Ureter (tissue), 1 donor: ENCODE measurements at regions not wholly inside any gene's neighbourhood (a gene's known extent, or its start where the extent isn't known, plus 50 kb on each side); places are given as distances from the start of the nearest gene placed in this dataset.

Experiments
- DNase-seq: peaks from one replicate; pipeline ENCODE4 v3.0.0-alpha.2; 2020; ENCODE audit warnings: low spot score
- donor health status: DM: yes; HTN: yes; CAD: no.

DNA sequence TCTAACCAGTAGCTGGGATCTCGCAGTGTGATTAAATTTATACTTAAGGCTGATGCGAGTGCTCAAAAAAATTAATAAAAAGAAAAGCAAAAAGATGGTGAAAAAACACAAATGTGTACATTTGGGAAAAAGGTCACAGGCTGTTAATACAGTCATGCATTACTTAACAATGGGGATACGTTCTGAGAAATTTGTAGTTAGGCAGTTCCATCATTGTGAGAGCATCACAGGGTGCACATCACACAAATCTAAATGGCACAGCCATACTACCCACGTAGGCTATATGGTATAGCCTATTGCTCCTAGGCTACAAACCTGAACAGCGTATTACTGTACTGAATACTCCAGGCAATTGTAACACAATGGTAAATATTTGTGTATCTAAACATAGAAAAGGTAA lies 142.4 kb upstream of the MYOCD start:
- no peak for DNase-seq

DNA sequence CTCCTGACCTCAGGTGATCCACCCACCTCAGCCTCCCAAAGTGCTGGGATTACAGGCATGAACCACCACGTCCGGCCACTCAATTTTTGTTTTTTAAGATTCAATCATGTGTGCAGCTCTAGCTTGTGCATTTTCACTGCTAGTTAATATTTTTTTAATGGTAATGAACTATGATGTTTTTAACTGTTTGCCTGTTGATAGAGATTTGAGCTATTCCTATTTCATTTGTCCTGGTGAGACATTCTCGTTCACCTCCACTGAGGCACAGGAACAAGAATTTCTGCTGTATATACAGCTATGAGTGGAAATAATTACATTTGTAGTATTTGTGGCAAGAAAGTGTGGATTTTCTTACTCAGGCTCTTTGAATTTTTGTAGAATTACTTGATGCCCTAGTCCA lies 137.7 kb upstream of the MYOCD start:
- DNase-seq, result no peak

DNA sequence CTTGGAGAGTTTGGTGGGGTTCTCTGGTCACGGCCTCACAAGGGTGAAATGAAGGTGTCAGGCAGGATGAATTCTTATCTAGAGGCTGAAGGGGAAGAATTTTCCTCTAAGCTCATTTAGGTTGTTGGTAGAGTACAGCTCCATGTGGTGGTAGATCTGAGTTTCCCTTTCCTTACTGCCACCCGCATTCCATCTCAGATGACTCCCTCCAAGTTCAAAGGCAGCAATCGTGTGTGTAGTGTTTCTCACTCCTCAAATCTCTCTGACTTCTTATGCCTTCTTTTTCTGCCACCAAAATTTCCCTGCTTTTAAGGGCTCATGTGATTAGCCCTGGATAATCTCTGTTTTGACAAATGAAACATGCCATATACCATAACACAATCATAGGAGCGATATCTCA lies 135.5 kb upstream of the MYOCD start:
- no peak for DNase-seq

DNA sequence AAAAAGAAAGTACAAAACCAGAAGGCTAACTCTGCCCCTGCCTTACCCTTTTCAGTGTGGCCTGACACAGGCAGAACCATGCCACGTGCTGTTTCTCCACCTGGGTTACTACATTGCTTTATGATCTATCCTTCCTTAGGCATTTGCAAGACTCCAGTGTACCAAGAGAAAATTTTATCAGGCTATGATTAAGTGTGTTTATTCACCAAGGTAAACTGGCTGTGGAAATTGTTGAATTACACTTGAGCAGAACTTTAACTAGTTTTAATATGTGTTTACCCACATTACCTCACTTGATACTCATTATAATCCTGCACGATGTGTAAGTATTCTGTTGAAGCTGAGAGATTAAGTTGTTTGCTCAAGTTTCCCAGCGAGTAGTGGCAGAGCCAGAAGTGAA lies 129.7 kb upstream of the MYOCD start:
- DNase-seq, result no peak

DNA sequence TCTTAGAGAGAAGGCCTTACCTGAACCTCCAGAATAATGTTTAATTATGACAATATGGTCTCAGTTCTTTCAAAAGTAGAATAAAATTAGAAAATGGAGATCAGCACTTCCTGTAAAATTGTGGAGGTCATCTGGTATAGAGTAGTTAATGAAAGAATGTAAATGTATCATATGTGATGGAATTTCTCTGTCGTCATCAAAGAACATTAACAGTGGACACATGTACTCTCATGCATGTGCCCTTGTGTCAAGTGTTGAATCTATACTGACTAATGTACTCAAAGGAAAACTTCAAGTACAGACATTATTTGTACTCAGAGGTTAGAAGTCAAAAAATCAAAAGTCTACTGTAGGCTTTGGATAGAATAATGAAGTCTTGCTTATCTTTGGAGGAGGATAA lies 129.2 kb upstream of the MYOCD start:
- DNase-seq, result no peak

DNA sequence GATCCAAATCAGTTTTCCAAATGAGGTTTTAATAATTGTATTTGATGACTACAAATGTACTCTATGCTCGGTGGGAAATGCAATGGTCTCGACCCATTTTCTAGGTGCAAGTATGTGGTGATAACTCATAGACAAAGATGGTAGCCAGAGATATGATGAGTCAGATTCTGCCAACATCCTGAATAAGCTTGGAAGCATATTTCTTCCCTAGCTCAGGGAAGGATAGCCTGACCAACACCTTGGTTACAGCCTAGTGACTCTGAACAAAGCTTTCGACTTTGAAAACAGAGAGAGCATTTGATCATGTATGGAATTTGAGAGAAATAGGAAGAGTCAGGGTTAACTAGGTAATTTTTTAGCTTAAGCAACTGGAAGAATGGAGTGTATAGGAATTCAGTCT lies 128.3 kb upstream of the MYOCD start:
- DNase-seq, result no peak

DNA sequence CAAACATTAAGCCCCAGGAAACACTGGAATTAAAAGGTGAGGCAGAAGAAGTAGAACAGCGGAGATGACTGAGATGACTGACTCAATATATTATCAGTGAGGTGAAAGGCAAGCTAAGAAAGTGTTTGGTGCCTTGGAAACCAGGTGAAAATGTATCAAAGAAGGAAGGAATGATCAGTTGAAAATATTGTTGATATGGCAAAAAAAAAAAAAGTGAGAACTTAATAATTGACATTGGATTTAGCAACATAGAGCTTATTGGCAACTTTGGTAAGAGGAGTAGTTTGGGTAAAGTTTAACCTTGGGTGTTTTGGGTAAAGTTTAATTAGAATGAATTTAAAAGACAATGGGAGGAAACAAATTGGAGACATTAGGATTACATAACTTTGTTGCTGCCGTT lies 127.7 kb upstream of the MYOCD start:
- no peak for DNase-seq

DNA sequence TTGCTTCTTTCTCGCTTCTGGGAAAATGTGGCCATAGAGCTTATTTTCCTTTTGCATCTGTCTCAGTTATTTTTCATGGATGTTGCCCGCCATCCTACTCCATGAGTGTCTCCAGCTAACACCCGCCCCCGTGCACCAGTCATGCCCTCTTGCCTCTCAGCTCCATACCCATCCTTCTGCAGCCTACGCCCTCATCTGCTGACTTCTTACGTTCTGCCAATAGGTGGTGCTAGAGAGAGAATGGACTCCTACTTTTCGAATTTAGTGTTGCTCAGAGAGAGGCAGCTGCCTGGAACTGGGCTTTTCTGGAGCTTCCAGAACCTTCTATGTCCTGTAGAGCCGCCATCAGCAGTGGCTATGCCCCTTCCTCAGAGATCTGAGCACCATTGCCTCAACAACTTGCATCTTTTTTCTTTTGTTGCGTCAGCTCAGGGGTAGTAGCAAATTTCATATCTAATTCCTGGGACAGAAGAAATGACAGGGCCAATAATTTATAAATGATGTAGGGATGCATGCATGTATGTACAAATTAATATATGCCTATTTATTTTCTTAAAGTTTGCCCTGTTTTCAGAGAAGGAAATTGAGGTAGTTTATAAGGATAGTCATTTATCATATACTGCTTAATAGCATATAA lies 119.7 kb upstream of the MYOCD start:
- no peak for DNase-seq

DNA sequence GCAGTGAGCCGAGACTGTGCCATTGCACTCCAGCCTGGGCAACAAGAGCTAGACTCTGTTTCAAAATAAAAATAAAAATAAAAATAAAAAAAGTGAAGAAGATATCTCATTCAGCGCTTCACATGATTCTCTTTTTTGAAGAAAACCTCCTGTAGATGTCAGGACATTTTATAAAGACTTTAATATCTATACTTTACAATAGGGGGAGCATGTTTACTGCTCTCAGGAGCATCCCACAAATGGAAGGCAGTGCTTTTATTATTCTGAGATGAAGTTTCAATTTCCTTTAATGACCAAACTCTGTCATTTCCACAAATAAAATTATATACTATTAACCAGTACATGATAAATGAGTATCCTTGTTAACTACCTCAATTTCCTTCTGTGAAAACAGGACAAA lies 118.7 kb upstream of the MYOCD start:
- no peak for DNase-seq

DNA sequence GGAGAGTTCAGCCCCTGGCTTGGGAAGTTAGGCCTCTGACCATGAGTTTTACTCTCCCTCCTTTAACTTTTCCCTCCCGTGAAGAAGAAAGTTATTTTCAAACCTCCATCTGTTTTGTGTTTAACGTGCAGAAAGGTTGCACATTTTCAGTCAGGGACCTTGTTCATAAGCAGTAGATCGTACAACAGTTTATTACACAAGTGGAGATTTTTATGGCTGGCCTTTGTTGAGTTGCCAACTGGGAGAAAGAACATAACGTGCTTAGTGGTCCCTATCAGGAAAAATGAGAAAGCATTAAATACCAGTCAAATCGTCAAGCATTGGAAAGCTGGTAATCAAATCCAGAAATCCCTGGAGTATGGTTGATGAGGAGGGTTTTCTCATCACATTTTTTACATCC lies 117.9 kb upstream of the MYOCD start:
- no peak for DNase-seq

DNA sequence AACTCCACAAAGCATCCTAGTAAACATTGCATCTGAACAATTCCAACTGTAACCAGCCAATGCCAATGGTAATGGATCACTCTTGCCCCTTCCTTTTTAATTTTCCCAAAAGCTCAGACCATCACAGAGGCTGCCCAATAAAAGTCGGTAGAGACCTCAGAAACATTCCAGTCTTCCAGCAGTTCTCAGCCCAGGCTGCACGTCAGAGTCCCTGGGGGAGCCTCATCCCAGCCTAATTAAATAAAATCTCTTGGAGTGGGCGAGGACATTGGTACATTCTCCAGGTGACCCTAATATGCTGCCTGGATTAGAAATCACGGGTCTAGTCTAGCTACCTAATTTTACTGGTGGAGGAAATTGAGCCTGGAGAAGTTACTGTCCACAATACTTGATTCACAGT lies 117.1 kb upstream of the MYOCD start:
- no peak for DNase-seq

DNA sequence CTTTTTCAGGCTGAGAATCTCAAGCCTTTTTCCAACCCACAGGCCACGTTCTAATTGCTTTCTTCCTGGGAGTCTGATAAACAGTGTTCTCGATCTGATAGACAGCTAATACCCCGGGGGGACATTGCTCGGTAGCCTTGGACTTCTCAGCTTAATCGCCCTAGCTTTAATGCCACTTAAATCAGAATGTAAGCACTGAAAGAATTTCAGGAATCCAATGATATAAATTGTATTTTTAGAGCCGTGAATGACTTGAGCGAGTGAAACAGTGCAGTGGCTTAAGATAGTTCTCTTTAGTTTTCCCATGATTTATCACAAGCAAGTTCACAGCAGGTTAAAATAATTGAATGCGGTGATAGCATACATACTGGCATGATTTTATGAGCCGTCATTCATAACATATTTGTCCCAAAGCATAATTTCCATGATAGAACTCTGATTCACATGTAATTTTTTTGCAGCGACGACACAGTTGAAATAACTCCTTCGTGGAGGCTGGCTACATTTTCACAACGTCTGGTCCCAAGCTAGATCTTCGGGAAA lies 116.1 kb upstream of the MYOCD start:
- DNase-seq, result no peak

DNA sequence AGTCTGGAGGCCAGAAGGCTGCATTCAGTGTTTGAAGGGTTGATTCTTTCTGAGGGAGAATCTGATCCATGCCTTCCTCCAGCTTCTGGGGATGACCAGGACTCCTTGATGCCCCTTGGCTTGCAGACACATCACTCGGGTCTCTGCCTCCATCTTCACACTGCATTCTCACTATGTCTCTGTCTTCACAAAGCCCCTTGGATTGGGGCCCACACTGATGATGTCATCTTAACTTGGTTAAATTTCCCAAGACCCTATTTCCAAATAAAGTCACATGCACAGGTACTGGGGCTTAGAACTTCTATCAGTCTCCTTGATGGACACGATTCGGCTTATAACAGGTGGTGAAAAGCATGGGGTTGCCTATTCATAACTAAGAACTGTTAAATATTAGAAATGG lies 112.1 kb upstream of the MYOCD start:
- DNase-seq, result no peak

DNA sequence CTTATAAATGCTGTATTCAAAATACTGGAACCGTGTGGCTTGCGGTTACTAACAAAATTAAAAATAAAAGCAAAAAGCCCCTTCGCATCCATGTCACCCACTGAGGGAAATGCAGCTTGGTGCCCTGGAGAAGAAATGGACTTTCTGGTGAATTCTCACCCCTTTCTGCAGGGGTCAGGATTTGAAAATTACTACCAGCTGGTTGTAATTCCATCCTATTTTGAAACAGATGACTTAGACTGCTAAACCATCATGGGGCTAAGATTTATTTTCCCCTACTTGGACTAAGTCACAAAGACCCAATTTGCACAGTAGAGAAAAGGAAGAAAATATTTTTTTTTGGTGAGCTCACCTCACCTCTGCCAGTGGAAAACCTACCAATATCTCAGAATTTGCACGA lies 111.4 kb upstream of the MYOCD start:
- no peak for DNase-seq

DNA sequence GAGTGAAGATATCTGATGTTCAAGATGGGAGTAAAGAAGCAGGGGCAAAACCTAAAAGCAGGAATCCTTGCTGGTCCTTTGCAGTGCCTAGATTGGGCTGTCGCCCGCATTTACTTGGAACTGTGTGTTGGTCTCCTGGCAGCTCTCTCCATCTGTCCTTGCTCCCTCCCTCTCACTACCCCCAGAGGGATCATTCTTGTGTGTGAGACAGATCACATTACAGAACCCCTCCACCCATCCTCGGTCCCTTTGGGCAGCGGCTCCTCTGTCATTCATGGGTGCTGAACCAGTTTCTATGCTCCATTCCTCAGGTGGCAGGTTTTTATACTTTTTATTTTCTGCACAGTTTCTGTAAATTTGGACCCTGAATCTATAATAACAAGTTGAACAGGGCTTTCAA lies 99.4 kb upstream of the MYOCD start:
- no peak for DNase-seq

DNA sequence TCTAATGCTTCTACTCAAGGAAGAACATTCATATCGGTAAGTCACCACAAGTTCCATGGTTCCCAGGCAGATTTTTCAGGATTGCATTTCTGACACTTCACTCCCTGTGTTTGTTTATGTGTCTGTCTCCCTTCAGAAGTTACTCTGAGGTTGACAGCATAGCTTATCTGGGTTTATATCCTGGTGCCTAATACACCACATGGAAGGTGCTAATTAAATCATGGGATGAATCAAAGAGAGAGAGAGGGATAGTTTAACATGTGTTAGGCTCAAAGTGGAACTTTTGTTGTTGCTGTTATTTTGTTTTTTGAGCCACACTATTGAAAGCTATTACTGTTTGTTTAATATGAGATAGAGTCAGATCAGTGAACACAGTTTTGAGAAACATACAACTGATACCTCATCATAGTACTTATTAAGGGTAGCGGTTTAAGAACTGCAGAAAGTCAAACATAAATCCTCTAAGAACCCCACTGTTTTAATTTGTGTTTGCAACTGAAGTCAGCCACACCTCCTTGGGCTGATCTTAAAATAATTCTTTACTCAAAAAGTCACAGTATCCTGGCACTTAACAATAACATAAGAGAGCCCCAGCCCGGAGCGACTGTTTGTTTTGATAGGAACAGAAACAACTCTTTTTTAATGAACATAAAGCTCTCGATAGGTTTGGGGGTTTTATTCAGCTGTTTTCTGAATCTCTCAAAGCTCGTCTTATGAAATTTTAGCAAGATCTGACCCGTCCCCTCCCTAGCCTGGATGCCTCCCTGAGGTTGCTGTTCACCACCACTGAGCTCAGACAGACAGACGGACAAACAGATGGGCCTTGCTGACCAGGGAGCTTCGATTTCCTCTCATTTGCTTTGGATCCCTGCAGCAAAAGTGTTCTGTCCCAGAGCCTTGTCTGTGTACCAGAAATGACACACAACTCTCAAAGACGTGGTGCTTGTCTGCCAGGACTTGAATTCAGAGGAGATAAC lies 98.3 kb upstream of the MYOCD start:
- DNase-seq, result no peak

DNA sequence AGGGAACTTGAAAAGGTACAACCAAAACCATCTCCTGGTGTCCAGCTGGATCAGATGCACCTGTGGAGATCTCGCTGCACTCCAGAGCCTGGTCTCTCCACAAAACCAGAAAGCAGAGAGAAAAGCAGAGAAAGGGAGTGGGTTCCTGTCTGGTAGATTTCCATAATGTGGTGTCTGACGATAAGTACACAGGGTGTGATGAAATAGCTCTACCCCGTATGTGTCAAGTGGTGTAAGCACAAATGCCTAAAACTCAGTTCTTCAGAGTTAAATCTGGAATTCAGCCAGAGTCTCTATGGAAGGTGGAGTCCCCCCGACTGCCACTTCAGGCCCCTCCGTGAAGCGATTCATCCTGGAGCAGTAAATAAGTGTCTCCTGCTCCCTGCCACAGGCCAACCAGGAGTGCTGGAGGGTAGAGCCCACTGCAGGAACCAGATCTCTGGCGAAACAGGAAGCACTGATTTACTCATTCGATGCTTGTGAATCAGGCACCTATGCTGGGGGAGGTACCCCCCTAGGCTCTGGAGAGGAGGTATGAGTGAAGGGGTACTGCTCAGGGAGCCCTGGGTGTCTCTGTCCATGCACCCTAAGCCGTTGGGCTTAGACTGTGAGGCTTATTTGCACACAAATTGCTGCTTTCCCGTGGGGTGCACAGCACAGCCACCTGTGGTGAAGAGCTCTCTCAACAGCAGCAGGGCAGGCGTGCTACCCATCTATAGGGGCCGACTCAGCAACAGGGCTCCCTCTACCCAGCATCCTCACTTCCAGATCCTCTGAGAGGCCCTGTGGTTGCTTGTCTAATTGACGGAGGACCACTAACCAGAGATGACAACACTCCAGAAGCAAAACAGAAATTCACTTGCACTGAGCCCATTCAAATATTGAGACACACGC lies 97.1 kb upstream of the MYOCD start:
- no peak for DNase-seq

DNA sequence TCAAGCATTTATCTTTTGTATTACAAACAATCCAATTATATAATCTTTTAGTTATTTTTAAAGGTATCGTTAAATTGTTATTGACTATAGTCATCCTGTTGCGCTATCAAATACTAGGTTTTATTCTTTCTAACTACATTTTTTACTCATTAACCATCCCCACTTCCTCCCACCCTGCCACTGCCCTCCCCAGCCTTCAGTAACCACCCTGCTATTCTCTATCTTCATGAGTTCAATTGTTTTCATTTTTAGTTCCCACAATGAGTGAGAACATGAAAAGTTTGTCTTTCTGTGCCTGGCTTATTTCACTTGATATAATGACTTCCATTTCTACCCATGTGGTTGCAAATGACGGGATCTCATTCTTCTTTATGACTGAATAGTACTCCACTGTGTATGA lies 94.1 kb upstream of the MYOCD start:
- no peak for DNase-seq

DNA sequence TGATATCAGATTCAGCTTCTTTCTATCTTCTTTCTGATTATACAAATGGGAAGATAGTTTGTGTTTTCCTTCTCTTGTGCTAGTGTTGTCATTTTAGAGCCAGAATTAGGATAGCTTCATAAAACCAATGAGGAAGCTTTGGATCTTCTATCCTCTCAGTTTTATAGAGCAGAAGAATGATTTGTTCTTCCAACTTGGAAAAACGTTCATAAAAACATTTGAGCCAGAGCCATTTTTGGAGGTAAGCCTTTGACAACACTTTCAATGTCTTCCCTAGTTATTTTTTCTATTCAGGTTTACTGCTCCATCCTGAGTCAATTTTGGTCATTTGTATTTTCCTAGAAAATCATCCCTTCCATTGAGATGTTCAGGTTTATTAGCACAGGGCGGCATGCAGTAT lies 91.2 kb upstream of the MYOCD start:
- DNase-seq, result no peak

DNA sequence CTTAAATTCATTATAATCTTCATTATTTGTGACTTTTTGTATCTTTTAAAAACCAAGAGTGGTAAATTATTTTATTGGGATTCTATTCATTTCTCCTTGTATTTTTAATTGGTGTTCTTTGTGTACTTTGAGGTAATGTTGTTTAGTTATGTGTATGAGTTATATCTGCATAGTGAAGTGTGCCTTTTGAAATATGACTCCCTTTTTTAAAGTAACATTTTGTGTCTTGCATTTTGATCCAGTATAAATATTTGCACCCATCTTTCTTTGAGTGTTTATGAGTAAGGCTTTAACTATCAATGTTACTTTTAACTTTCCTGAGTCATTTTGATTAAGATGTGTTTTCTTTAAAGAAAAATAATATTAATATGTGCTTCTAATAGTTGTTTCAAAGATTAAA lies 90.0 kb upstream of the MYOCD start:
- no peak for DNase-seq

DNA sequence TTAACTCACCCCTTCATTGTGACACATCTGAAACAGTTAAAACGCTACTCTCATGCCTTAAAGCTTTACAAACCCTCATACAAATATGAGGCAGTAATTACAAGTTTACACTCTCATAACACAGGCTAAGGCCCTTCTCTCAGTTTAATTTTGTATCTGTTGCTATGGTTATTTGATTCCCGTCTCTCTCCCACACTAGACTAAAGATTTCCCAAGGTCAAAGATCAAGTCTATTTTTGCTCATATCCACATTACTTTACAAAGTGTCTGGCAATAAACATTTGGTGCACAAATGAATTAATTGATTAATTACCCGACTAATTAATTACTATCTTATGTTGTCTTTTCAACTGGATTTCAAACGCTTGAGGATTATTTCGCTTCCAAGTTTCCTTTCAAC lies 86.4 kb upstream of the MYOCD start:
- DNase-seq, result no peak

DNA sequence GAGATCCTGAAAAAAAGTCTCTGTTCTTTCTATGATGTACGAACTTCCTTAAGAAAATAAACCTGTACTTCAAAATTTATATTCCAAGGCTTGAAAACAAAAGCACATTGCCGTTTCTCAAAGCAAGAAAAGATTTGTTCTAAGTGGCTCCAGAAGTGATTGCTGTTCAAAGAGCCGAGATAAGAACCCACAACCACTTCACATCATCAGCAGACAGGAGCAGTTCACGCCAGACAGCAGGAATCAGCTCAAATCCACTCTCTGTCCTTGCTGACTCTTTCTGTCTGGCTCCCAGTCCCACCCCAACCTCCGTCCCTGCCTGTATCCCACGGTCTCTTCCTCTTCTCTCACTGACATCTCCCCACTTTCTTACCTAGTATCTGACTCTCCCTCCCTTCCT lies 85.0 kb upstream of the MYOCD start:
- no peak for DNase-seq
